PC-9 (cell line): ENCODE measurements at regions not wholly inside any gene's neighbourhood (a gene's known extent, or its start where the extent isn't known, plus 50 kb on each side); places are given as distances from the start of the nearest gene placed in this dataset.

Experiments
- EZH2 ChIP-seq: fragments of 200-600 bp; sonication (generic); IDR thresholded peaks from 2 replicates; pipeline ENCODE4 v1.8.0; 2017; ENCODE audit warnings: antibody characterized with exemption, low read depth
- TF ChIP-seq, protein P1 (sequence below): fragments of 200-600 bp; sonication (generic); conservative IDR thresholded peaks from 2 replicates; pipeline ENCODE4 v1.6.1; 2017; ENCODE audit warnings: mixed run types, antibody characterized with exemption, mild to moderate bottlenecking, moderate library complexity

DNA sequence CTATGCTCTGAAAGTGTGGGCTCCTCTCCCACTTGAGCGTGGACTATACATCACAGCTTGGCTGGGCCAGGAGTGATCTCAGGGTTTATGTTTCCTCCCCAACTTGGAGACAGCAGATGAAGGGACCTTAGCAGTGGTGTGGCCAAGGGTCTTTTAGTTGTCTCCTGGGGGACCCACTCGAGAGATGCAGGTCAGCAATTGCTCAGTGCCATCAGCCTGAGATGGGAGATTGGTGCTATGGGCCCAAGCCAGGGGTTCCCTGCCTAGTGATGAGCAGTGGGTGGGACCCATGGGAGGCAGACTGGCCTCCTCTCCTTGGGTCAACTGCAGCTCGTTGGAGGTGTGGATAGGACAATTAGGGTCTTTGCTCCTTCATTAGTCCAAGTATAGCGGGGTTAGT, 510.5 kb upstream of the FSHR start:
- TF ChIP-seq, protein P1, sequence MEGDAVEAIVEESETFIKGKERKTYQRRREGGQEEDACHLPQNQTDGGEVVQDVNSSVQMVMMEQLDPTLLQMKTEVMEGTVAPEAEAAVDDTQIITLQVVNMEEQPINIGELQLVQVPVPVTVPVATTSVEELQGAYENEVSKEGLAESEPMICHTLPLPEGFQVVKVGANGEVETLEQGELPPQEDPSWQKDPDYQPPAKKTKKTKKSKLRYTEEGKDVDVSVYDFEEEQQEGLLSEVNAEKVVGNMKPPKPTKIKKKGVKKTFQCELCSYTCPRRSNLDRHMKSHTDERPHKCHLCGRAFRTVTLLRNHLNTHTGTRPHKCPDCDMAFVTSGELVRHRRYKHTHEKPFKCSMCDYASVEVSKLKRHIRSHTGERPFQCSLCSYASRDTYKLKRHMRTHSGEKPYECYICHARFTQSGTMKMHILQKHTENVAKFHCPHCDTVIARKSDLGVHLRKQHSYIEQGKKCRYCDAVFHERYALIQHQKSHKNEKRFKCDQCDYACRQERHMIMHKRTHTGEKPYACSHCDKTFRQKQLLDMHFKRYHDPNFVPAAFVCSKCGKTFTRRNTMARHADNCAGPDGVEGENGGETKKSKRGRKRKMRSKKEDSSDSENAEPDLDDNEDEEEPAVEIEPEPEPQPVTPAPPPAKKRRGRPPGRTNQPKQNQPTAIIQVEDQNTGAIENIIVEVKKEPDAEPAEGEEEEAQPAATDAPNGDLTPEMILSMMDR, result no peak
- no peak for TF ChIP-seq EZH2
